ENCODE measurements at regions not wholly inside any gene's neighbourhood (a gene's known extent, or its start where the extent isn't known, plus 50 kb on each side); places are given as distances from the start of the nearest gene placed in this dataset.

DNA sequence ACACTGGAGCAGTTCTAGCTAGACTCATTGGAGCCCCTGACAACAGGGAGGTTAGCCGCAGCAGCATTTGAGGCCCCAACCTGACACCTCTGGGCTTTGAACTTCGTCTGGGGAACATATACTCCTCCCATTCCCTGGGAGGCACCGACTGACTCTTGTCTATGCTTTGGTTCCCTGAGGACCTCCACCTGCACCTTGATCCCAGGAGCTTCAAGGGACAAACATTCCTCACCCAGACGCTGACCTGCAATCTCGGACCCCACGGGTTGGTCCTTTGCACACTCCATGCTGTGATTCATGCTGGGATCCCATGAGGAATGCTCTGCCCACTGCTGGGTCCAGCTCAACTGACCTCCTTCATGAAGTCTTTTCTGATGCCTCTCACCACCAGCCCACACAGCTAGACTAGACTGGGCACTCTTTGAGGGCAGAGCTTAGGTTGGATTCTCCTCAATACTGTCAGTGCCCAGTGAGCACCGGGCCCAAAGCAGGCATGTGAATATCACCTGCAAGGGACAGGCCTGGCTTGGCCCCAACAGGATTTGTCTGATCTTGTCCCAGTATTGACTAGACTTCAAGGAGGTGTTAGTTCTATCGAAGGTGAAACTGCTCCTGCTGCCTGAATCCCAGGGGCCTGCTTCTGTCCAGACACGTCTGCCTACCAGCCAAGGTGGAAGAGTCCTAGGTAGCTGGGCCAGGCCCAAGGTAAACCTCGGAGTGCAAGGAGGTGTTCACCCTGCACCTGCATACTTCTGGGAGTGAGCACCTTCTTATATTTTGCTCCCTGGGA, 51.8 kb upstream of the ZBTB43 start:
- ATAC-seq (peak; percentile 54), DNase-seq (ENCODE audit: low spot score) (no peak), FAIRE-seq (no peak)
- ChIA-PET CTCF (ENCODE audit: low intra/inter-chr PET ratio, low total read pairs) (no interaction called here), POLR2A (no interaction called here)
- Histone ChIP-seq H3K9me3 (ENCODE audit: low read length) (no peaks in the 10 kb centered on the region), H2AFZ (ENCODE audit: low read length) (no peak overlapping the region), H3K27me3 (ENCODE audit: control insufficient read depth in 1 of 2, insufficient read depth in 2 of 2, low read length in 2 of 2) (peaks cover 1 to 36% of the 10 kb centered on the region in 2 experiments; a peak in 3 of 5 replicates), H3K9ac (ENCODE audit: insufficient read depth, low read depth, low read length) (no peak overlapping the region), H3K27ac (ENCODE audit: extremely low read length, insufficient read depth, low read length) (no peak overlapping the region), H3K4me2 (ENCODE audit: low read depth, low read length) (no peak overlapping the region), H3K4me1 (ENCODE audit: insufficient read depth, low read length) (peaks cover 7% of the 10 kb centered on the region; the same call in 1 of the 2 replicates), H3K4me3 (replicated peaks in 1 of 3; ENCODE audit: insufficient read depth in 1 of 3, low read depth in 2 of 3, low read length in 3 of 3) (no peak overlapping the region), H4K20me1 (ENCODE audit: insufficient read depth, low read length) (no peaks in the 10 kb centered on the region), H3K36me3 (replicated peaks in 1 of 2; ENCODE audit: control insufficient read depth in 1 of 2, insufficient read depth in 2 of 2, low read length in 2 of 2) (no peaks in the 10 kb centered on the region), H3K79me2 (ENCODE audit: insufficient read depth, low read length) (no peaks in the 10 kb centered on the region)
- in situ Hi-C loops (cut with HindIII; ENCODE audit: extremely low pct_ligation_motif_present, low pct_unique_long_range_greater_than_20kb) = no loop called here
- WGBS (ENCODE audit: low lambda C conversion rate) = 17% methylated on average over 6 of the region's 10 CpGs
- TF ChIP-seq ZNF766 (CRISPR knock-in tag; IDR thresholded peaks at IDR 0.05; ENCODE audit: borderline replicate concordance) (no peak), ZNF510 (CRISPR knock-in tag; IDR thresholded peaks at IDR 0.05; ENCODE audit: low read depth) (no peak), MIER2 (CRISPR knock-in tag; IDR thresholded peaks at IDR 0.05) (no peak), NFE2 (CRISPR knock-in tag; IDR thresholded peaks at IDR 0.05) (no peak), KLF11 (CRISPR knock-in tag; IDR thresholded peaks at IDR 0.05) (no peak), ZNF546 (CRISPR knock-in tag; conservative IDR thresholded peaks at IDR 0.05) (no peak), SIX4 (CRISPR knock-in tag; IDR thresholded peaks at IDR 0.05) (no peak)
- TF ChIP-seq, protein P1, sequence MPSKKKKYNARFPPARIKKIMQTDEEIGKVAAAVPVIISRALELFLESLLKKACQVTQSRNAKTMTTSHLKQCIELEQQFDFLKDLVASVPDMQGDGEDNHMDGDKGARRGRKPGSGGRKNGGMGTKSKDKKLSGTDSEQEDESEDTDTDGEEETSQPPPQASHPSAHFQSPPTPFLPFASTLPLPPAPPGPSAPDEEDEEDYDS (CRISPR knock-in tag; IDR thresholded peaks at IDR 0.05) = no peak
- TF ChIP-seq, protein P2, sequence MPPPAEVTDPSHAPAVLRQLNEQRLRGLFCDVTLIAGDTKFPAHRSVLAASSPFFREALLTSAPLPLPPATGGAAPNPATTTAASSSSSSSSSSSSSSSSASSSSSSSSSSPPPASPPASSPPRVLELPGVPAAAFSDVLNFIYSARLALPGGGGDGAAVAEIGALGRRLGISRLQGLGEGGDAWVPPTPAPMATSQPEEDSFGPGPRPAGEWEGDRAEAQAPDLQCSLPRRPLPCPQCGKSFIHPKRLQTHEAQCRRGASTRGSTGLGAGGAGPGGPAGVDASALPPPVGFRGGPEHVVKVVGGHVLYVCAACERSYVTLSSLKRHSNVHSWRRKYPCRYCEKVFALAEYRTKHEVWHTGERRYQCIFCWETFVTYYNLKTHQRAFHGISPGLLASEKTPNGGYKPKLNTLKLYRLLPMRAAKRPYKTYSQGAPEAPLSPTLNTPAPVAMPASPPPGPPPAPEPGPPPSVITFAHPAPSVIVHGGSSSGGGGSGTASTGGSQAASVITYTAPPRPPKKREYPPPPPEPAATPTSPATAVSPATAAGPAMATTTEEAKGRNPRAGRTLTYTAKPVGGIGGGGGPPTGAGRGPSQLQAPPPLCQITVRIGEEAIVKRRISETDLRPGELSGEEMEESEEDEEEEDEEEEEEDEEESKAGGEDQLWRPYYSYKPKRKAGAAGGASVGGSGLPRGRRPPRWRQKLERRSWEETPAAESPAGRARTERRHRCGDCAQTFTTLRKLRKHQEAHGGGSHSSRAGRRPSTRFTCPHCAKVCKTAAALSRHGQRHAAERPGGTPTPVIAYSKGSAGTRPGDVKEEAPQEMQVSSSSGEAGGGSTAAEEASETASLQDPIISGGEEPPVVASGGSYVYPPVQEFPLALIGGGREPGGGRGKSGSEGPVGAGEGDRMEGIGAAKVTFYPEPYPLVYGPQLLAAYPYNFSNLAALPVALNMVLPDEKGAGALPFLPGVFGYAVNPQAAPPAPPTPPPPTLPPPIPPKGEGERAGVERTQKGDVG (CRISPR knock-in tag; IDR thresholded peaks at IDR 0.05; ENCODE audit: borderline replicate concordance) = no peak
- TF ChIP-seq, protein P3, sequence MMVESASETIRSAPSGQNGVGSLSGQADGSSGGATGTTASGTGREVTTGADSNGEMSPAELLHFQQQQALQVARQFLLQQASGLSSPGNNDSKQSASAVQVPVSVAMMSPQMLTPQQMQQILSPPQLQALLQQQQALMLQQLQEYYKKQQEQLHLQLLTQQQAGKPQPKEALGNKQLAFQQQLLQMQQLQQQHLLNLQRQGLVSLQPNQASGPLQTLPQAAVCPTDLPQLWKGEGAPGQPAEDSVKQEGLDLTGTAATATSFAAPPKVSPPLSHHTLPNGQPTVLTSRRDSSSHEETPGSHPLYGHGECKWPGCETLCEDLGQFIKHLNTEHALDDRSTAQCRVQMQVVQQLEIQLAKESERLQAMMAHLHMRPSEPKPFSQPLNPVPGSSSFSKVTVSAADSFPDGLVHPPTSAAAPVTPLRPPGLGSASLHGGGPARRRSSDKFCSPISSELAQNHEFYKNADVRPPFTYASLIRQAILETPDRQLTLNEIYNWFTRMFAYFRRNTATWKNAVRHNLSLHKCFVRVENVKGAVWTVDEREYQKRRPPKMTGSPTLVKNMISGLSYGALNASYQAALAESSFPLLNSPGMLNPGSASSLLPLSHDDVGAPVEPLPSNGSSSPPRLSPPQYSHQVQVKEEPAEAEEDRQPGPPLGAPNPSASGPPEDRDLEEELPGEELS (CRISPR knock-in tag; IDR thresholded peaks at IDR 0.05) = no peak
- TF ChIP-seq, protein P4, sequence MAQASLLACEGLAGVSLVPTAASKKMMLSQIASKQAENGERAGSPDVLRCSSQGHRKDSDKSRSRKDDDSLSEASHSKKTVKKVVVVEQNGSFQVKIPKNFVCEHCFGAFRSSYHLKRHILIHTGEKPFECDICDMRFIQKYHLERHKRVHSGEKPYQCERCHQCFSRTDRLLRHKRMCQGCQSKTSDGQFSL (CRISPR knock-in tag; IDR thresholded peaks at IDR 0.05) = no peak
- intact Hi-C loops (cut with micrococcal nuclease; ENCODE audit: unreplicated experiment) = no loop called here
- no TSS peak for BruUV-seq (replicated peaks)

All from HepG2 (cell line).